ENCODE measurements at regions not wholly inside any gene's neighbourhood (a gene's known extent, or its start where the extent isn't known, plus 50 kb on each side); places are given as distances from the start of the nearest gene placed in this dataset.

DNA sequence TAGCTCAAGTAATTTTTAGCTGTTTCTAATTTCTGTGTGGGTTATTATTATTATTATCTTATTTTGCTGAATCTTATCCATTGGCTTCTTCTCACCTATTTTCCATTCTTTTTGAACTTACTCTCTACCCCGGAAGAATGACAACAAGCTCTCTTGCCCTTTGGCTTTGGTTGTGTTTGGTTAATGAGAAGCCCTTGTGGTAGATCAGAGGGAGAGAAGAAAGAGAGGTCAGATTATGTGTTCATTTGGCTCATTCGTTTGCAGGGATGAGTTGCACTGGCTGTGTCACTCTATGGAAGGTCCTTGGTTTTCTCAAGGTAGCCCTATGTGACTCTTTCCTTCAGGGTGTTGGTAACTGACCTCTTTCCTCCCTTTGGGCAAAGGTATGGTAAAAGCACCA lies 391.9 kb downstream of the LMO4 start:
- no peak for DNase-seq (ENCODE audit: low read depth)

- no peak for DNase-seq (ENCODE audit: low read depth)
These were observed 394.5 kb downstream of the LMO4 start for GRCh38 chr1:87723193-87723592.

- DNase-seq (ENCODE audit: low read depth) = no peak
These were observed 399.5 kb downstream of the LMO4 start for GRCh38 chr1:87728169-87728568.

DNA sequence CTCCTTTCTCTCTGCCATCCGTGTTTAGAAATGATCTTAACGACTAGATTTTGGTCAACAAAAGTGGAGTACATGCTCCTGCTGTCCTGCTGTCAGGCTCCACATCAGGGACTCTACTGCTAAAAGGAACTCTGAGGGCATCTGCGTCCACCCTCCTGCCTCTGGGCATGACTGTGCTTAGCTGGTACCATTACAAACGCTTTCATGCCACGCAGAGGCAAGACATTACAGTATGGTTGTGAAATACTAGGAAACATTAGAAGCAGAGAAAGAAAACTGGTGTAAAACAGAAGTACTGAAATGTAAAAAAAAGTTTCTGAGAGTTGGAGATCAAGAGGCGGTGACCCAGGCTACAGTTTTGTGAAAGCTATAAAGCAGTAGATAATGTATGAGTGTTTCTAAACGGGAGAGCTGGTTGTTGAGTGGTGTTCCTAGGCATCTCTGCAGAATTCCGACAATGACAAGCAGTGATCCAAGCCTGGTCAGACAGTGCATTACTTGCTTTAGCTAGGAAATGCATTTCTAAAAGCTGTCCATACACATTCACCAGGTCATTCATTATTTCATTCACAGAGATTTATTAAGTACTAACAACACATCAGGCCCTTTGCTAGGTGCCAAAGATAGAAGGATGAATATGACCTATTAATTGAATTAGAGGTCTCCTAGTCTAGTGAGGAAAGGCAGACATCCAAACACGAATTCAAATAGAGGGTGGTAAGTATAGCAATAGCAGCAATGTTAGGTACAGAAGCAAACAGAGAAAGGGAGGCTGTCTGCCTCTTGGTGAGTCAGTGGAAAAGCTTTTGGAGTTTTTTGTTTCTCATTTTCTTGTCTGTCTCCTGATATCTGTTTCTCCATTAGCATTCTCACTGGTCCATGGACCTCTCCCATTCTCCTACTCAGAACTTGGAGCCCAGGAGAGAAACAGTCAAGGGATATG lies 401.9 kb downstream of the LMO4 start:
- DNase-seq (ENCODE audit: low read depth) = no peak

DNA sequence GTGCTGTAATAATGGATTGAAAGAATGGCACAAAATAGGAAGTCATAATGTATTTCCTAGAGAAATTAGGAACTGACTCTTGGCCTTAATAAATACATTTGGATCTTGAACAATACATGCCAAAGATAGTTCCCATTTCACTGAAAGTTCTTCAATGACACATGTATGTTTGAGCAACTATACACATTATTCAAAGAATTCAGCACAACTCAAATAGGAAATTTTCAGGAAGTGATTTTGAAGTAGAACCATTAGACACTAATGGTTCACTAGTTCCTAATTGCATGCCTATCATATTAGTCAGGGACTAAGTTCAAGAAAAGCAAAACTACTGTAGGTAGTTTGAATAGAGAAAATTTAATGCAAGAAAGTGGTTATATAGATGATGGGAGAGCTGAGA lies 404.7 kb downstream of the LMO4 start:
- DNase-seq (ENCODE audit: low read depth) = no peak

GRCh38 chr1:87735750-87736149 lies 407.1 kb downstream of the LMO4 start:
- DNase-seq (ENCODE audit: low read depth) = no peak

GRCh38 chr1:87739141-87739540 lies 410.5 kb downstream of the LMO4 start:
- DNase-seq (ENCODE audit: low read depth) = no peak

DNA sequence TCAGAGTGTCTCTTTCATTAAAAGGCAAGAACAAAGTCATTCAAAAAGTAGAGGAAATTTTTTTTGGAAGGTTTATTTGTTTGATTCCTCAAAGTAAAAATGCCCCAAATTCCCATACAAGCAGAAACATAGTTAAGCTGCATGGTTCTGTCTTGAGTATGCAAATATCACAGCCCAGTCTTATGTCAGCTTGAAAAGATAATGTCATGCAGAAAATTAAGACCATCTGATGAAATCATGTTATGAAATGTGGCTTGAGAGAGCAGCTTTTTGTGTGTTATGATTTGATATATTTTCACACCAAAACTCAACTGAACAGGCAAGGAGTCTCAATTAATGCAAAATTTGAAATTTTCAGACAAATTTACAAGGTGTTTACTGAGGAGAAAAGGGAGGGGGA lies 411.0 kb downstream of the LMO4 start:
- no peak for DNase-seq (ENCODE audit: low read depth)

DNA sequence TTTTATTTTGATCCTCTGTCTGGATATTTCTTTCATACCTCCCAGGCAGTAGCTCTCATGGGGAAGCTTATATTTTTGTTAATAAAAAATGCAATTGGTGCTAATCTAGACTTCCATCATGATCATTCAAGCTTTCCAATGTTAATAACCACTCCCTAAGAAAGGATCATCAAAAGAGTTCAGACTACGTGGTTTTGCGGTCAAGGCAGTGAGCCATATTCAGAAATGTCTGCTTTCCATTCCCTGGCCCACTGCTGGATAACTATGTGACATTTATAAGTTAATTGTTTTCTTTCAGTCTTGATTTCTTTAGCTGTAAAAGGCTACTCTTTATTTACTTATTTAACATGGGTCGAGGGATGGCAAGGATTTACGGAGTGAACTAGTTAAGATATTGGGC lies 414.6 kb downstream of the LMO4 start:
- DNase-seq (ENCODE audit: low read depth) = no peak

- DNase-seq (ENCODE audit: low read depth) = no peak
These were observed 415.4 kb downstream of the LMO4 start for GRCh38 chr1:87744056-87744455.

DNA sequence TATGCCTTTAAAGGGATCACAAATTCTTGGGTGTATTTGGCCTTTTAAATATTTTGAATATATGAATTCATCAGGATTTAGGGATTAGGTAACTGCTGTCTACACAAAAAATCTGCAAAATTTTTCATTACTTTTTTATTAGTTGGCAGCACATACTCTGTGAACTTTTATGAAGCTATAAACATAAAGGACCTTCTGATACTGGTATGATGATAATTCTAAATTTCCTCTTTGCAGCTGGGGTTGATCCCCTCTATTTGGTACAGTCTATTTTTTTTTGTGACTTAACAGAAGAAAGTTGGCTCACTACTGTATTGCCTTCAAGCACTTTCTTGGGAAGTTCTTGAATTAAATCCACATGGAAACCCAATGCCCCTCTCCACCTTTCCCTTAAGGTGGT lies 416.1 kb downstream of the LMO4 start:
- DNase-seq (ENCODE audit: low read depth) = no peak

GRCh38 chr1:87753366-87753765 lies 424.7 kb downstream of the LMO4 start:
- no peak for DNase-seq (ENCODE audit: low read depth)

- no peak for DNase-seq (ENCODE audit: low read depth)
These were observed 425.5 kb downstream of the LMO4 start for GRCh38 chr1:87754139-87754538.

GRCh38 chr1:87757676-87758075 lies 429.0 kb downstream of the LMO4 start:
- no peak for DNase-seq (ENCODE audit: low read depth)

DNA sequence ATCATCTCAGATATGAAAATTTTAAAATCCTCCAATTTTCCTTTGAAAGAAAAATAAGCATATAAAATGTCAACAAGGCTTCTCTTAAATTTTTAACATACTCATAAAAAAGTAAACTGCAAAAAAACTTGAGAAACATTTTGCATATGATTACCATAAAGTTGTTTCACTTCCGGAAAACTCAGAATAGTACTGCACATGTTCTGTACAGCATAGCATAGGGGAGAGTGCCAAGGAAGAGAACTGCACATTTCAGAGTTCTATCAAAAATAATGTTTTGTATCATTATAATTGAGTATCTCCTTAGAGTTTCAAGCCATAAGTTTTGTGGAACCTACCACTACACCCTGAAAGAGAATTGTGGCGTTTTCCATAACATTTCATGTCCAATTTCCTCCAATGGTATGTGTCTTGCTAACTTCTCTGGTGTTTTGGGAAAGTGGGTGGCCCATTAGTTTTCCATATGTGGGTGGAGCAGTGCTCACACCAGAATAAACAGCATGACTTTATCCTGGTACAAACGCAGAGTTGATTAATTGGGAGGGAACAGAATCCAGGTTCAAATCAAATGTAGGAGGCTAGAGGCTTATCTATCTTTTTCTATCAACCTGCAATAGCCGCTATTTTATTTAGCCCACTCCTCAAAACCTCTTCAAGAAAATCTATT lies 430.9 kb downstream of the LMO4 start:
- no peak for DNase-seq (ENCODE audit: low read depth)

DNA sequence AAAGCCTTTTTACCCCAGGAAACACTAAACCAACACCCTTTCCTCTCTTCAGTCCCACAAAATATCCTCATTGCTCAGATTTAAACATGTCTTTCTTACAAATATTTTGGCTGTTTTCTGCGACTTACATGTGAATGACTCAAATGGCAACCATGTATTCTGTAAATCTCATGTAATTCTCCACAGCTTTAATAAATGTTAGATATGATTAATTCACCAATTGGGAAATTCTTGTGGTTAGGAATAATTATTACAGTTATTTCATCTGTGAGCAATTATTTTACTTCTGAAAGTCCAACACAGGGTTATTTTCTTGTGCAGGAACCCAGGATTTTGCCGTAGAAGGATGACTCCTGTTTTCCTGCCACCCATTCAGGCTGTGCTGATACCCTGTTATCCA lies 431.5 kb downstream of the LMO4 start:
- no peak for DNase-seq (ENCODE audit: low read depth)

DNA sequence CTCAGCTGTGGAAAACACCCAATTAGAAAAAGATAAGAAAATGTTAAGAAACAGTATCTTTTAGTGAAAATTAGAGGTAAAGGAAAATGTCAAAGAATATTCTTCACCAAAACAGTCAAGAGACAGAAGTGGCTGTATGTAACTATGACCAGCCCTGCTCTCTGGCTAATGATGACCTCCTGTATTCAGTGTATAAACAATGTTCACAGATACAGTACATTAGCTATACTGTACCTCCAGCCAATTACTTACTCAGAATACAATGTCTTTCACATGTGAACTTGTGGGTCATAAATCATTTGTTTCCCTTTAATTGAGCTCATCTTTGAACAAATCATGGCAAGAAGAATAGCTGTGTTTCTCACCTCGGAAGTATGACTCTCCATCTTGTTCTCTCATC lies 432.0 kb downstream of the LMO4 start:
- DNase-seq (ENCODE audit: low read depth) = no peak

DNA sequence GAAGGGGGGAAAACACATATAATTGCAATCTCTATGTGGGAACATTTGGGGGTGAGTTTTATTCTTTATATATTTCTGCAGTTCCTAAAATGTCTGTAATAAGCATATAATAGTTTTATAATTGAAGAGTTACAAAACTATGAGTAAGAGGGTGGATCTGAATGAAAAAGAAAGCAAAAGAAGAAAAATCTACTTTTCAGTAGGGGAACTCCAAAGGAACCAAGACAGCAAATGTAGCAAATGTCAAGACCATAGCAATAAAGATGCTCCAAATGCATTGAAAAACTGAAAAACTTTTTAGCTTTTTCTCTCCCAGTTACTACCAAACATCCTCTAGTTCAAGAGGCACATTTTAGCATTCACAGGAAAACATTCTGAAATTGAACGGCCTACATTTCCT lies 434.8 kb downstream of the LMO4 start:
- DNase-seq (ENCODE audit: low read depth) = no peak

GRCh38 chr1:87765057-87765680 lies 436.5 kb downstream of the LMO4 start:
- no peak for DNase-seq (ENCODE audit: low read depth)

DNA sequence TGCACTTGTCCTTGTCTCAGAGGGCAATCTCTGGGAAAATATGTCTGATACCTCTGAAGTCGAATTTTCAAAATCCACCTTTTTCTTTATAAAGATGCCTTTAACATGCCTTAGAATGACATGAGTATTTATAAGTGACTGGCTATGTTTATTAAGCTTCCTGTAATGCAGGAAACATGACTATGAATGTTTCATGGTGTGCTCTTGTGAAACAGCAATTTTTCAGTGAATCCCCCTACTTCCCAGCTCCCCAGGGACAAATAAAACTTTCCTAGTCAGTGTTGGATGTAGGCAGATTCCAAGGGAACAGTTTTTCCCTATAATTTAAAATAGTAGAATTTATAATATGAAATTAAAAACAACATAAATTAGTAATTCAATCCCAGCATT lies 437.0 kb downstream of the LMO4 start:
- no peak for DNase-seq (ENCODE audit: low read depth)

- no peak for DNase-seq (ENCODE audit: low read depth)
These were observed 438.1 kb downstream of the LMO4 start for GRCh38 chr1:87766737-87767136.

DNA sequence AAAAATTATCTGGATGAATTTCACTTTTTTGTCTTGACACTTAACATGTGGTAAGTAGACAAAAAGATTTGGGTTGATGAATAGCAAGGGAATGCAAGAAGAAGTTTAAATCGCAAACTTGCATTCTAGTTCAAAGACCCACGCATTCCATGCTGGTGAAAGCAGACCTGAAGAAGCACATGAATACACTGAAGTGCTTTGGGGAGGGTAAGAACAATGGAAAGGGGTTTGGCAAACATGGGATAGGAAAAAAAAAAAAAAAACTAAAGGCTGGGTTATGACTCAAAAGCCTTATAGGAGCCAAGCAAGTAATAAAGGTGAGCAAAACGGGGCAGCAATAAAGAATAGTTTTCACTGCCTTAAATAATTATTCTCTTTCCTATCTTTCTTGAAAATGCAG lies 450.2 kb downstream of the LMO4 start:
- no peak for DNase-seq (ENCODE audit: low read depth)

- no peak for DNase-seq (ENCODE audit: low read depth)
These were observed 452.9 kb downstream of the LMO4 start for GRCh38 chr1:87781554-87781953.

Measured in activated T-helper 9 cell treated with anti-CD3 and anti-CD28 coated beads, Interleukin-2, amount 50 U/mL, for 16 hours (primary cell).